ENCODE measurements at regions not wholly inside any gene's neighbourhood (a gene's known extent, or its start where the extent isn't known, plus 50 kb on each side); places are given as distances from the start of the nearest gene placed in this dataset.
"Not testable (repeated sequence)": the region's sequence is repeated elsewhere in the genome, so short reads cannot be mapped to it uniquely, and the experiment has no call there.

DNA sequence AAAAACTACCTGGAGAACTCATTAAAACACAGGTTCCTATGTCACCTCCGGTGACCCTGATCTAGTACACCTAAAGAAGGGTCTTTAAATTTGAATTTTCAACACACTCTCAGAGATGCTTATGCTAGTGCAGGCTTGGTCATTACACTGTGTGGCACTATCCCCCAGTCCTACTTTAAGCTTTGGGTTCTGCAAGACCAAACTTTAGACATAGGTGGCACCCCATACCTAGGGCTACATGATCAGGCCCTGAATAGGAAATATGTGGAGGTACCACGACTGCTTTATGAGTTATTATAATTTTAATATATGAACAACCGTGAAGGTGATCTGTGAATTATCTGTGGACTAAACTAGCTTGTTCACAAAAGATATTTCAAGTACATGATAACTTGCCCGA, 201.3 kb upstream of the OR13F1 start:
- H3K27me3 ChIP-seq (replicated peaks in 1 of 2; ENCODE audit: control insufficient read depth in 2 of 2, extremely low read depth in 1 of 2, insufficient read depth in 2 of 2, low read length in 1 of 2) = peaks cover 0 to 9% of the 10 kb centered on the region in 2 experiments
- H3K4me1 Mint-ChIP-seq = no peaks in the 10 kb centered on the region
- no peaks in the 10 kb centered on the region for H3K36me3 ChIP-seq (ENCODE audit: control insufficient read depth in 2 of 2, extremely low read depth in 1 of 2, insufficient read depth in 1 of 2, low read length in 1 of 2)
- no peaks in the 10 kb centered on the region for H3K27me3 Mint-ChIP-seq
- no peak overlapping the region for H3K4me3 Mint-ChIP-seq
- CTCF ChIA-PET = no interaction called here
- WGBS (ENCODE audit: insufficient coverage) = no CpG with 5 or more reads among the region's 4 CpGs
- H3K9me3 Mint-ChIP-seq = peaks cover 0 to 12% (median 6%) of the 10 kb centered on the region in 3 donors
- H3K9me3 ChIP-seq = no peaks in the 10 kb centered on the region
- POLR2A ChIA-PET = no interaction called here
- H3K4me3 ChIP-seq (ENCODE audit: control insufficient read depth in 1 of 2, extremely low read depth in 1 of 2, low read length in 1 of 2) = no peak overlapping the region
- H3K27ac Mint-ChIP-seq = no peak overlapping the region
- no peaks in the 10 kb centered on the region for H3K4me1 ChIP-seq (ENCODE audit: control insufficient read depth in 1 of 2, extremely low read depth in 1 of 2, insufficient read depth in 2 of 2, low read length in 2 of 2)
- DNase-seq (no peak), ATAC-seq (replicated peaks in 1 of 4) (no peak)
- no peak overlapping the region for H3K27ac ChIP-seq (ENCODE audit: low read length)
- no peaks in the 10 kb centered on the region for H3K36me3 Mint-ChIP-seq

DNA sequence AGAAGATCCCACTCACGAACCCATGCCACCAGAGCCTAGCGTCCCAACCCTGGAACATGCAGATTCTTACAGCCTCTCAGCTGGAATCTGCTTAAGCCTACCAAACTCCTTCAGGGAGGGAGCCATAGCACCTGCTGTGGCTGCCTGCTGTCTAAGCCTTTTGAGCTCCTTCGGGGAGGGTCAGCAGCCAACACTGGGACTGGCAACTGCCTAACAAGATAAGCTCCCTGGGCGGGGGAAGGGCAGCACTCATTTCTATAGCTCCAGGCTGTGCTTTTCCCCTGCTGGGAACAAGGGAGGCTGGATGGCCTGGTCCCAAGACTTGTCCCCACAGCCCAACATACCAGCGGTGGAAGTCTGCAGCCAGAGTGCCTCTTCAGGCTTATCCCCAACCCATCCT, 199.1 kb upstream of the OR13F1 start:
- Histone ChIP-seq H3K4me1 (ENCODE audit: control insufficient read depth in 1 of 2, extremely low read depth in 1 of 2, insufficient read depth in 2 of 2, low read length in 2 of 2) (no peaks in the 10 kb centered on the region), H3K27ac (ENCODE audit: low read length) (no peak overlapping the region), H3K9me3 (no peaks in the 10 kb centered on the region), H3K4me3 (ENCODE audit: control insufficient read depth in 1 of 2, extremely low read depth in 1 of 2, low read length in 1 of 2) (no peak overlapping the region), H3K36me3 (ENCODE audit: control insufficient read depth in 2 of 2, extremely low read depth in 1 of 2, insufficient read depth in 1 of 2, low read length in 1 of 2) (no peaks in the 10 kb centered on the region), H3K27me3 (replicated peaks in 1 of 2; ENCODE audit: control insufficient read depth in 2 of 2, extremely low read depth in 1 of 2, insufficient read depth in 2 of 2, low read length in 1 of 2) (peaks cover 0 to 9% of the 10 kb centered on the region in 2 experiments)
- no peak for DNase-seq
- H3K36me3 Mint-ChIP-seq = no peaks in the 10 kb centered on the region
- H3K9me3 Mint-ChIP-seq = peaks cover 0 to 15% (median 6%) of the 10 kb centered on the region in 3 donors
- ATAC-seq (replicated peaks in 1 of 4) = no peak
- H3K4me3 Mint-ChIP-seq = no peak overlapping the region
- POLR2A ChIA-PET = no interaction called here
- CTCF ChIA-PET = interaction anchor here in 1 of 2 donors (0.6 kb wide), 1 partner anchor 9 kb away, joined by 3 read pairs; no protein-coding TSS in a partner anchor
- 93% methylated on average over 3 of the region's 5 CpGs for WGBS (ENCODE audit: insufficient coverage)
- no peaks in the 10 kb centered on the region for H3K27me3 Mint-ChIP-seq
- no peak overlapping the region for H3K27ac Mint-ChIP-seq
- no peaks in the 10 kb centered on the region for H3K4me1 Mint-ChIP-seq

DNA sequence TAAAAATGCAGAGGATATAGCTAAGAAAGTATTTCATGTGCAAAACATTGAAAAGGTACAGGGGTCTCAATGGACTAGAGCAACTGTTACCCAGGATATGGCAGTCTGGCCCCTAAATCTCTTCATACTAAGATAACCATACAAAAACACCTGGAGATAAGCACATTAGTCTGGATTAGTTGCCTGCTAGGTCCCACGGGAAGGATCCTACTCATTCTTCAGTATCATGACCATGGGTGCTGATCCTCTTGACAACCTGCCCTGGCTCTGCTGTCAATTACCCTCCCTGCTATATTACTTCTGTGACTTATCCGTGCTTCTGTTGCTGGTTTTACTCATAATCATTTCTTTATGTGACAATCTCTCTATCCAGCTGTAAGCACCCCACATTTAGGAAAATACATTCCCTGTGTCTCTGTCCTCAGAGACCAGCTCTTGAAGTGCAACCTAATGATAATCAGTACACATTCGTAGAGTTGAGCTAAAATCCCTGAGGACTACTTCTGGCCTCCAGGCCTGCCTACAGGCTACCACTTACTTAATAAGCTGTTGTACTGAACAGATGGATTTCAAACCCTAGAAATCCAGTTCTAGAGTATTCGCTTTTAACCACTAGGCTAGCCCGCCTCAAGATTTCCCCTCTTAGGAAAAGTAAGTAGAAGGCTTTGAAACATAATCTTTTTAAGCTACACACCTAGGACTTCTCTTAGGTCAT, 190.5 kb upstream of the OR13F1 start:
- no peak overlapping the region for H3K4me3 Mint-ChIP-seq
- no peak for ATAC-seq (replicated peaks in 1 of 4)
- H3K27me3 Mint-ChIP-seq = no peaks in the 10 kb centered on the region
- ChIA-PET CTCF (no interaction called here), POLR2A (no interaction called here)
- no peaks in the 10 kb centered on the region for H3K4me1 Mint-ChIP-seq
- H3K9me3 Mint-ChIP-seq = peaks cover 0 to 5% (median 0%) of the 10 kb centered on the region in 3 donors
- Histone ChIP-seq H3K4me3 (ENCODE audit: control insufficient read depth in 1 of 2, extremely low read depth in 1 of 2, low read length in 1 of 2) (no peak overlapping the region), H3K9me3 (no peaks in the 10 kb centered on the region), H3K36me3 (ENCODE audit: control insufficient read depth in 2 of 2, extremely low read depth in 1 of 2, insufficient read depth in 1 of 2, low read length in 1 of 2) (no peaks in the 10 kb centered on the region), H3K4me1 (ENCODE audit: control insufficient read depth in 1 of 2, extremely low read depth in 1 of 2, insufficient read depth in 2 of 2, low read length in 2 of 2) (no peaks in the 10 kb centered on the region), H3K27ac (ENCODE audit: low read length) (no peak overlapping the region), H3K27me3 (replicated peaks in 1 of 2; ENCODE audit: control insufficient read depth in 2 of 2, extremely low read depth in 1 of 2, insufficient read depth in 2 of 2, low read length in 1 of 2) (no peaks in the 10 kb centered on the region)
- 37% methylated on average over 3 of the region's 5 CpGs for WGBS (ENCODE audit: insufficient coverage)
- DNase-seq = no peak
- H3K36me3 Mint-ChIP-seq = no peaks in the 10 kb centered on the region
- H3K27ac Mint-ChIP-seq = no peak overlapping the region

GRCh38 chr9:104316201-104317009, 187.7 kb upstream of the OR13F1 start:
- ATAC-seq (replicated peaks in 1 of 4); H3K4me3 Mint-ChIP-seq; H3K36me3 Mint-ChIP-seq; H3K27ac Mint-ChIP-seq; H3K4me1 Mint-ChIP-seq; DNase-seq; H3K27me3 ChIP-seq (replicated peaks in 1 of 2; ENCODE audit: control insufficient read depth in 2 of 2, extremely low read depth in 1 of 2, insufficient read depth in 2 of 2, low read length in 1 of 2); H3K27ac ChIP-seq (ENCODE audit: low read length); H3K27me3 Mint-ChIP-seq; H3K9me3 ChIP-seq; CTCF ChIA-PET; H3K4me1 ChIP-seq (ENCODE audit: control insufficient read depth in 1 of 2, extremely low read depth in 1 of 2, insufficient read depth in 2 of 2, low read length in 2 of 2); H3K9me3 Mint-ChIP-seq; H3K36me3 ChIP-seq (ENCODE audit: control insufficient read depth in 2 of 2, extremely low read depth in 1 of 2, insufficient read depth in 1 of 2, low read length in 1 of 2); POLR2A ChIA-PET; H3K4me3 ChIP-seq (ENCODE audit: control insufficient read depth in 1 of 2, extremely low read depth in 1 of 2, low read length in 1 of 2): not testable (repeated sequence)
- WGBS (ENCODE audit: insufficient coverage) = 89% methylated on average over 26 of the region's 50 CpGs

- H3K4me1 ChIP-seq (ENCODE audit: control insufficient read depth in 1 of 2, extremely low read depth in 1 of 2, insufficient read depth in 2 of 2, low read length in 2 of 2) = no peaks in the 10 kb centered on the region
These were observed 184.9 kb upstream of the OR13F1 start for GRCh38 chr9:104319198-104319597.

DNA sequence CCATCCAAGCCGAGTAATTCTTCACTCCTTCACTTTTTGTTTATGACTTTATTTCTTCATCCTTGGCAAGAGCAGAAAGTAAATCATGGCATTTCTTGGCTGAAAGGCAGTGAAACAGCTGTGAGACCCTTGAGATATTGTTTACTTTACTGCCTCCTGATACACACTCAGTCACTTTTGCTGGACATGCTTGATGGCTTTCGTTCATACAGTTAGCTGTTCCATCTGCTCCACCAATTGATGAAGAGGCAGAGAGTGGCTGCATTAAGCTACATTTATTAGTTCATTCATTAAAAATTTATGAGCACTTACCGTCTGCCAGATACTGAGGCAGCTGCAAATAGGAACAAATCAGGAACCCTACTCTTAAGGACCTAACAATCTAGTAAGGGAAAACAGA, 184.4 kb upstream of the OR13F1 start:
- ATAC-seq (replicated peaks in 1 of 4) (no peak), DNase-seq (no peak)
- H3K27me3 Mint-ChIP-seq = no peaks in the 10 kb centered on the region
- ChIA-PET POLR2A (no interaction called here), CTCF (no interaction called here)
- no peaks in the 10 kb centered on the region for H3K9me3 Mint-ChIP-seq
- no peaks in the 10 kb centered on the region for H3K4me1 Mint-ChIP-seq
- no peak overlapping the region for H3K27ac ChIP-seq (ENCODE audit: low read length)
- no peaks in the 10 kb centered on the region for H3K4me1 ChIP-seq (ENCODE audit: control insufficient read depth in 1 of 2, extremely low read depth in 1 of 2, insufficient read depth in 2 of 2, low read length in 2 of 2)
- H3K36me3 Mint-ChIP-seq = no peaks in the 10 kb centered on the region
- H3K27me3 ChIP-seq (replicated peaks in 1 of 2; ENCODE audit: control insufficient read depth in 2 of 2, extremely low read depth in 1 of 2, insufficient read depth in 2 of 2, low read length in 1 of 2) = no peaks in the 10 kb centered on the region
- H3K9me3 ChIP-seq = no peaks in the 10 kb centered on the region
- H3K27ac Mint-ChIP-seq = no peak overlapping the region
- H3K36me3 ChIP-seq (ENCODE audit: control insufficient read depth in 2 of 2, extremely low read depth in 1 of 2, insufficient read depth in 1 of 2, low read length in 1 of 2) = no peaks in the 10 kb centered on the region
- no peak overlapping the region for H3K4me3 Mint-ChIP-seq
- WGBS (ENCODE audit: insufficient coverage) = no CpG with 5 or more reads among the region's 3 CpGs
- no peak overlapping the region for H3K4me3 ChIP-seq (ENCODE audit: control insufficient read depth in 1 of 2, extremely low read depth in 1 of 2, low read length in 1 of 2)

More at GRCh38 chr9:104319198-104319597, 184.9 kb upstream of the OR13F1 start:
- H3K4me1 Mint-ChIP-seq = no peaks in the 10 kb centered on the region
- Histone ChIP-seq H3K4me3 (ENCODE audit: control insufficient read depth in 1 of 2, extremely low read depth in 1 of 2, low read length in 1 of 2) (no peak overlapping the region), H3K9me3 (no peaks in the 10 kb centered on the region), H3K27ac (ENCODE audit: low read length) (no peak overlapping the region), H3K27me3 (replicated peaks in 1 of 2; ENCODE audit: control insufficient read depth in 2 of 2, extremely low read depth in 1 of 2, insufficient read depth in 2 of 2, low read length in 1 of 2) (no peaks in the 10 kb centered on the region), H3K36me3 (ENCODE audit: control insufficient read depth in 2 of 2, extremely low read depth in 1 of 2, insufficient read depth in 1 of 2, low read length in 1 of 2) (no peaks in the 10 kb centered on the region)
- H3K36me3 Mint-ChIP-seq = no peaks in the 10 kb centered on the region
- CTCF ChIA-PET = no interaction called here
- WGBS (ENCODE audit: insufficient coverage) = no CpG with 5 or more reads among the region's 2 CpGs
- no peak overlapping the region for H3K27ac Mint-ChIP-seq
- POLR2A ChIA-PET = no interaction called here
- peaks cover 0 to 3% (median 0%) of the 10 kb centered on the region in 3 donors for H3K9me3 Mint-ChIP-seq
- ATAC-seq (replicated peaks in 1 of 4) = no peak
- H3K27me3 Mint-ChIP-seq = no peaks in the 10 kb centered on the region
- H3K4me3 Mint-ChIP-seq = no peak overlapping the region
- no peak for DNase-seq

Data from T-cell (primary cell).